A673 (cell line): ENCODE measurements at regions not wholly inside any gene's neighbourhood (a gene's known extent, or its start where the extent isn't known, plus 50 kb on each side); places are given as distances from the start of the nearest gene placed in this dataset.

ENCODE experiments used
- EZH2 ChIP-seq: fragments of 200-600 bp; sonication (generic); IDR thresholded peaks from 2 replicates; pipeline ENCODE4 v1.6.1; 2017; ENCODE audit warnings: borderline replicate concordance, low read depth, mild to moderate bottlenecking, mixed read lengths, antibody characterized with exemption, low read length; ENCODE audit not compliant: poor library complexity, severe bottlenecking
- TF ChIP-seq, protein P1 (sequence below): fragments of 300-800, 200-600 bp; sonication (generic); conservative IDR thresholded peaks from 2 replicates; pipeline ENCODE4 v1.5.1; 2017; ENCODE audit warnings: low read depth, mild to moderate bottlenecking, antibody characterized with exemption, low read length, moderate library complexity, mixed read lengths

DNA sequence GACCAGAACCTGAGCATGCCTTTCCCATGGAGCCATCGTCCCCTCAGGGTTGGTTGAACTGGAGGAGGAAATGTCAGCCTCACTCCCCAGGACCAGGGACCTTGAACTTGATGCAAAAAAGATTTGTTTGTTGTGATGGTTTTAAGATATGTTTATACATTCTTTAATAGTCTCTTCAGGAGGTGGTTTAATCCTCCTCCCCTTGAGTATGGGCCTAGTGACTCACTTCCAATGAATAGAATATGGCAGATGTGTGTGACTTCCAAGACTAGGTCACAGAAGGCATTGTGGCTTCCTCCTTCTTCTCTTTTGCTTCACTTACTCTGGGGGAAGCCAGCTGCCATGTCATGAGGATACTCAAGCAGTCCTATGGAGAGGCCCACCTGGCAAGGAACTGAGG lies 81.7 kb upstream of the WNT4 start:
- TF ChIP-seq, protein P1, sequence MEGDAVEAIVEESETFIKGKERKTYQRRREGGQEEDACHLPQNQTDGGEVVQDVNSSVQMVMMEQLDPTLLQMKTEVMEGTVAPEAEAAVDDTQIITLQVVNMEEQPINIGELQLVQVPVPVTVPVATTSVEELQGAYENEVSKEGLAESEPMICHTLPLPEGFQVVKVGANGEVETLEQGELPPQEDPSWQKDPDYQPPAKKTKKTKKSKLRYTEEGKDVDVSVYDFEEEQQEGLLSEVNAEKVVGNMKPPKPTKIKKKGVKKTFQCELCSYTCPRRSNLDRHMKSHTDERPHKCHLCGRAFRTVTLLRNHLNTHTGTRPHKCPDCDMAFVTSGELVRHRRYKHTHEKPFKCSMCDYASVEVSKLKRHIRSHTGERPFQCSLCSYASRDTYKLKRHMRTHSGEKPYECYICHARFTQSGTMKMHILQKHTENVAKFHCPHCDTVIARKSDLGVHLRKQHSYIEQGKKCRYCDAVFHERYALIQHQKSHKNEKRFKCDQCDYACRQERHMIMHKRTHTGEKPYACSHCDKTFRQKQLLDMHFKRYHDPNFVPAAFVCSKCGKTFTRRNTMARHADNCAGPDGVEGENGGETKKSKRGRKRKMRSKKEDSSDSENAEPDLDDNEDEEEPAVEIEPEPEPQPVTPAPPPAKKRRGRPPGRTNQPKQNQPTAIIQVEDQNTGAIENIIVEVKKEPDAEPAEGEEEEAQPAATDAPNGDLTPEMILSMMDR: no peak
- no peak for TF ChIP-seq EZH2
